K562 (cell line): ENCODE measurements at regions not wholly inside any gene's neighbourhood (a gene's known extent, or its start where the extent isn't known, plus 50 kb on each side); places are given as distances from the start of the nearest gene placed in this dataset.

Source experiments
- ATAC-seq: fragments of 200-7000 bp; cut with Tn5 transposase; 3 replicates; pipeline ENCODE4 v1.9.1; 2020; ENCODE audit warnings: moderate library complexity
- BruUV-seq: library from RNA; stranded (reverse); fragments of 400-500 nt; replicated peaks from 2 replicates; lab custom pipeline; 2021; lab: Mats Ljungman, UMichigan
- CTCF ChIA-PET: fragments of 300-600 bp; formaldehyde crosslinking; extraction: SDS; loops from one replicate; lab custom pipeline; 2021; ENCODE audit warnings: low intra/inter-chr PET ratio; lab: Yijun Ruan, JAX
- POLR2A ChIA-PET: fragments of 300-600, 350-650 bp; sonication (Branson Sonifier 250); formaldehyde crosslinking; extraction: SDS; loops from one replicate; lab custom pipeline; 2021; ENCODE audit warnings: antibody characterized with exemption, inconsistent platforms; lab: Yijun Ruan, JAX
- DNase-seq, 4 experiments: peaks; one replicate each; pipeline versions ENCODE4 v3.0.0 to v3.0.0-alpha.2; 2011 to 2018; ENCODE audit warnings: low spot score in 3 of 4, mixed read lengths in 3 of 4; ENCODE audit errors: extremely low read depth in 1 of 4
- FAIRE-seq: peaks from 2 replicates; lab custom pipeline; 2011; peaks lifted over from hg19 to GRCh38; lab: Jason Lieb, UNC
- H2AFZ ChIP-seq: 2 replicates; pipeline ENCODE4 v1.6.0; 2011; ENCODE audit warnings: low read depth, low read length, control low read depth, inconsistent platforms
- H3K27ac ChIP-seq: fragments of 200-600 bp; 3 replicates; pipeline ENCODE4 v1.8.0; 2011; ENCODE audit warnings: low read depth, mild to moderate bottlenecking, control low read depth, inconsistent platforms, low read length, moderate library complexity, mixed read lengths; ENCODE audit errors: extremely low read depth
- H3K27me3 ChIP-seq, 2 experiments: fragments of 300-600 bp in 1 of 2; 2 replicates in 1 of 2; 3 replicates in 1 of 2; pipeline versions ENCODE4 v1.6.0 to v1.8.0; 2011; ENCODE audit warnings: inconsistent platforms in 2 of 2, low read length in 2 of 2, mild to moderate bottlenecking in 1 of 2, mixed read lengths in 1 of 2, moderate library complexity in 1 of 2; ENCODE audit not compliant: control insufficient read depth in 2 of 2, insufficient read depth in 2 of 2
- H3K36me3 ChIP-seq: fragments of 300-600 bp; 3 replicates; pipeline ENCODE4 v1.8.0; 2011; ENCODE audit warnings: mild to moderate bottlenecking, low read length, inconsistent platforms; ENCODE audit not compliant: control insufficient read depth, insufficient read depth
- H3K4me1 ChIP-seq, 2 experiments: fragments of 200-600 bp in 1 of 2; replicated peaks in 1 of 2; 2 replicates in 1 of 2; 3 replicates in 1 of 2; pipeline versions ENCODE4 v1.5.1 to v1.8.0; 2011; ENCODE audit warnings: inconsistent platforms in 2 of 2, low read length in 2 of 2, mild to moderate bottlenecking in 1 of 2, mixed read lengths in 1 of 2, moderate library complexity in 1 of 2; ENCODE audit not compliant: control insufficient read depth in 2 of 2, insufficient read depth in 2 of 2
- H3K4me2 ChIP-seq: 2 replicates; pipeline ENCODE4 v1.6.1; 2011; ENCODE audit warnings: low read length, control low read depth, inconsistent platforms, mixed read lengths; ENCODE audit not compliant: insufficient read depth
- H3K4me3 ChIP-seq: fragments of 200-600 bp; sonication (generic), shearing (Covaris generic); 2 replicates; pipeline ENCODE4 v1.5.1; 2016; ENCODE audit warnings: control low read depth, inconsistent platforms
- H3K79me2 ChIP-seq: fragments of 200-600 bp; 3 replicates; pipeline ENCODE4 v1.8.0; 2011; ENCODE audit warnings: low read length, inconsistent platforms; ENCODE audit not compliant: control insufficient read depth, insufficient read depth
- H3K9ac ChIP-seq, 2 experiments: 2 replicates each; pipeline versions ENCODE4 v1.6.0 to v1.6.1; 2011; ENCODE audit warnings: low read depth in 2 of 2, low read length in 2 of 2, control low read depth in 1 of 2, inconsistent platforms in 1 of 2, mild to moderate bottlenecking in 1 of 2, mixed read lengths in 1 of 2; ENCODE audit not compliant: insufficient read depth in 1 of 2
- H3K9me1 ChIP-seq: one replicate; pipeline ENCODE4 v1.6.0; 2011; ENCODE audit warnings: inconsistent platforms, mild to moderate bottlenecking, low read length, moderate library complexity; ENCODE audit not compliant: control insufficient read depth, insufficient read depth
- H3K9me3 ChIP-seq: replicated peaks from 2 replicates; pipeline ENCODE4 v1.5.1; 2011; ENCODE audit warnings: low read depth, low read length, inconsistent platforms; ENCODE audit not compliant: control insufficient read depth, insufficient read depth
- H4K20me1 ChIP-seq: replicated peaks from 2 replicates; pipeline ENCODE4 v1.6.1; 2011; ENCODE audit warnings: low read length, inconsistent platforms, mixed read lengths; ENCODE audit not compliant: control insufficient read depth, insufficient read depth
- CEBPG ChIP-seq, 3 experiments: fragments of 200-800 bp in 1 of 3; sonication (Bioruptor generic) in 1 of 3; sonication (generic) in 1 of 3; formaldehyde crosslinking in 1 of 3; IDR thresholded peaks in 2 of 3; conservative IDR thresholded peaks in 1 of 3; 2 replicates each; pipeline versions ENCODE4 v1.6.1 to v1.8.0; 2016 to 2022; ENCODE audit warnings: missing compliant biosample characterization in 2 of 3, missing genetic modification characterization in 2 of 3, mild to moderate bottlenecking in 1 of 3, missing genetic modification reagents in 1 of 3
- PYGO2 ChIP-seq: fragments of 450-650 bp; IDR thresholded peaks from 2 replicates; pipeline ENCODE4 v1.6.1; 2016; ENCODE audit warnings: mild to moderate bottlenecking, missing genetic modification characterization, moderate library complexity, missing compliant biosample characterization
- ZFP91 ChIP-seq: sonication (generic); formaldehyde crosslinking; IDR thresholded peaks from 2 replicates; pipeline ENCODE4 v1.8.0; 2022; ENCODE audit warnings: mild to moderate bottlenecking, missing genetic modification reagents
- WGBS: fragments of 100-300 bp; shearing (Covaris generic); methylation state at CpG from one replicate; pipeline ENCODE4 v1.1.6; 2016; ENCODE audit warnings: low coverage, mixed read lengths; ENCODE audit not compliant: insufficient coverage; ENCODE audit errors: missing lambda C conversion rate; 5-methylcytosine and 5-hydroxymethylcytosine counted together
- in situ Hi-C: fragments of 300-500 bp; cut with MboI; formaldehyde crosslinking; loops from 4 replicates; pipeline ENCODE4 v1.15.0; 2018; ENCODE audit warnings: inconsistent platforms, mixed read lengths
- intact Hi-C: fragments of 100-400 bp; cut with micrococcal nuclease; formaldehyde crosslinking; loops from 2 replicates; pipeline ENCODE4 v1.14.2; 2022

- H3K27me3 ChIP-seq, result peaks cover 17 to 21% of the 10 kb centered on the region in 2 experiments
- H3K27ac ChIP-seq, result no peak overlapping the region
- no peaks in the 10 kb centered on the region for H3K79me2 ChIP-seq
- H3K4me3 ChIP-seq, result no peak overlapping the region
- TF ChIP-seq PYGO2 (tag), result no peak
- H3K9me3 ChIP-seq, result no peaks in the 10 kb centered on the region
- no peak for ATAC-seq
- CTCF ChIA-PET, result no interaction called here
- POLR2A ChIA-PET, result no interaction called here
- no peaks in the 10 kb centered on the region for H4K20me1 ChIP-seq
- WGBS, result 0% methylated on average over 4 of the region's 4 CpGs
- no peak for FAIRE-seq
- H3K4me2 ChIP-seq, result no peak overlapping the region
- no peak overlapping the region for H3K9ac ChIP-seq
- no peaks in the 10 kb centered on the region for H3K9me1 ChIP-seq
- H2AFZ ChIP-seq, result no peak overlapping the region
- intact Hi-C loops (no loop called here), in situ Hi-C loops (no loop called here)
- BruUV-seq, result no TSS peak
- H3K36me3 ChIP-seq, result no peaks in the 10 kb centered on the region
- peaks cover 0 to 3% of the 10 kb centered on the region in 2 experiments; a peak in 1 of 5 replicates for H3K4me1 ChIP-seq
- DNase-seq, result no peak
Measured at GRCh38 chr5:38131686-38132085, 126.7 kb upstream of the EGFLAM start.

GRCh38 chr5:38124321-38124720 lies 134.0 kb upstream of the EGFLAM start:
- Histone ChIP-seq H2AFZ (no peak overlapping the region), H3K79me2 (no peaks in the 10 kb centered on the region), H3K9ac (no peak overlapping the region), H3K27ac (no peak overlapping the region), H3K9me3 (no peaks in the 10 kb centered on the region), H3K4me1 (no peaks in the 10 kb centered on the region), H4K20me1 (no peaks in the 10 kb centered on the region), H3K9me1 (no peaks in the 10 kb centered on the region), H3K27me3 (no peaks in the 10 kb centered on the region; a peak in 1 of 5 replicates), H3K4me3 (no peak overlapping the region), H3K36me3 (no peaks in the 10 kb centered on the region), H3K4me2 (no peak overlapping the region)
- intact Hi-C loops, result no loop called here
- ChIA-PET POLR2A (interaction anchor here (0.6 to 0.7 kb wide), 2 partner anchors 138 to 220 kb away, joined by 3 to 4 read pairs; no protein-coding TSS in a partner anchor), CTCF (no interaction called here)
- 0% methylated on average over 1 of the region's 1 CpG for WGBS
- DNase-seq (no peak), ATAC-seq (no peak), FAIRE-seq (no peak)
- in situ Hi-C loops, result no loop called here
- no peak for TF ChIP-seq CEBPG (CRISPR knock-in tag; IDR thresholded peaks at IDR 0.05)
- peak in 1 of 2 experiments; percentile 22; a peak in 1 of 4 replicates for TF ChIP-seq CEBPG (tag; conservative IDR thresholded peaks at IDR 0.05 in 1 of 2, IDR thresholded peaks at IDR 0.05 in 1 of 2)
- no peak for TF ChIP-seq ZFP91 (CRISPR knock-in tag)
- BruUV-seq, result no TSS peak
